GM12864 (cell line): ENCODE measurements at regions not wholly inside any gene's neighbourhood (a gene's known extent, or its start where the extent isn't known, plus 50 kb on each side); places are given as distances from the start of the nearest gene placed in this dataset.

Source experiments
- DNase-seq: peaks from one replicate; pipeline ENCODE4 v3.0.0-alpha.2; 2011; ENCODE audit warnings: low read depth
- H3K4me3 ChIP-seq: 2 replicates; pipeline ENCODE4 v1.5.1; 2011; ENCODE audit warnings: mild to moderate bottlenecking, low read depth, low read length, control low read depth
- TF ChIP-seq, protein P1 (sequence below): IDR thresholded peaks from 2 replicates; pipeline ENCODE4 v1.5.1; 2011; ENCODE audit warnings: low read depth, mild to moderate bottlenecking, moderate library complexity, low read length, control low read depth, inconsistent platforms; ENCODE audit errors: missing control alignments

DNA sequence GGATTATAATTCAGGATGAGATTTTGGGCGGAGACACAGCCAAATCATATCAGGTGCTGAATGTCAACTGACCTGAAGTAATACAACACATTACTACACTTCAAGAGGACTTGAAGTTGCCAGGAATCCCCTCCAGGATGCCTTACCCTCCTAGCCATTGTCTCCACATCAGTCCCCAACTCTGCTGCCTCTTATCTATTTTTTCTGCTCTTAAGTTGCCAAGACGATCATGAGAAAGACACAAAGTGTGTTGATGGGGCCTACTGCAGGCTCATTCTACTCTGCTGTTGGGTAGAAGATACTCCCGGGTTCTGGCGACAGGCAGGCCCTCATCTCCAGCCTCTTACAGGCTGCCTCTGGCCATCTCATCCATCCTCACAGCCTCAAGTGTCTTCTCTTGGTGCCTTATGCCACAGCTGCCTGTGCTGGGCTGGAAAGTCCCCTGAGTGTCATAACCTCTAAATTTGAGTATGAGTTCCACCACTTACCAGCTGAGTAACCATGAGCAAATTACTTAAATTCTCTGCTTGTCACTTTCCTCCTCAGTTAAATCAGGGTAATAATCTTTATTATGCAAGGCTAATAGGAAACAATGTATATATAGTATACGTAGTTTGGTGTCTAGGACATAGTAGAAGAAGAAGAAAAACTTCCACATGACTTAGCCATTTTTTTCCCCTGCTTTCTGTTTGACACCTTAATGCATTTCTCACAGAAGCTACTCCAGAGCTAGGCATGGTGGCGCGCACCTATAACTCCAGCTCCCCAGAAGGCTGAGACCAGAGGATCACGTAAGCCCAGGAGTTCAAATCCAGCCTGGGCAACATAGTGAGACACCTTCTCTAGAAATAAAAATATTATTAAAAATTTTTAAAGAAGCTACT, 73.0 kb upstream of the SNX2 start:
- no peak overlapping the region for H3K4me3 ChIP-seq
- peak; percentile 66 for DNase-seq
- TF ChIP-seq, protein P1, sequence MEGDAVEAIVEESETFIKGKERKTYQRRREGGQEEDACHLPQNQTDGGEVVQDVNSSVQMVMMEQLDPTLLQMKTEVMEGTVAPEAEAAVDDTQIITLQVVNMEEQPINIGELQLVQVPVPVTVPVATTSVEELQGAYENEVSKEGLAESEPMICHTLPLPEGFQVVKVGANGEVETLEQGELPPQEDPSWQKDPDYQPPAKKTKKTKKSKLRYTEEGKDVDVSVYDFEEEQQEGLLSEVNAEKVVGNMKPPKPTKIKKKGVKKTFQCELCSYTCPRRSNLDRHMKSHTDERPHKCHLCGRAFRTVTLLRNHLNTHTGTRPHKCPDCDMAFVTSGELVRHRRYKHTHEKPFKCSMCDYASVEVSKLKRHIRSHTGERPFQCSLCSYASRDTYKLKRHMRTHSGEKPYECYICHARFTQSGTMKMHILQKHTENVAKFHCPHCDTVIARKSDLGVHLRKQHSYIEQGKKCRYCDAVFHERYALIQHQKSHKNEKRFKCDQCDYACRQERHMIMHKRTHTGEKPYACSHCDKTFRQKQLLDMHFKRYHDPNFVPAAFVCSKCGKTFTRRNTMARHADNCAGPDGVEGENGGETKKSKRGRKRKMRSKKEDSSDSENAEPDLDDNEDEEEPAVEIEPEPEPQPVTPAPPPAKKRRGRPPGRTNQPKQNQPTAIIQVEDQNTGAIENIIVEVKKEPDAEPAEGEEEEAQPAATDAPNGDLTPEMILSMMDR, result no peak

DNA sequence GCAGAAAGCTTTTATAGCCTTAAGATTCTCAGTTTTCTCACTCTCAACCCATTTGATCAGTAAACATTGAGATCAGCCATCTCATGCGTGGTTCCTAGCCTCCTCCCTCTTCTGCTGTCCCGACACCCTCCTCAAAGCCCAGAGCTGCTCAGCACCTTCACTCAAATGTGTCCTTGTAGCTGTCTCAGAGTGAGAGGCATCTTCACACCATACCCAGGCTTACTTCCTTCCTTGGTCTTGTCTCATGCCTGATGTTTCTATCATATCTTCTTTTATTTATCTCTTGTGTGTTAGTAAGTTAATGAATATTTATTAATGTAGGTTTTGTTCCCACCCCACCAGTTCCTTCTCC, 72.4 kb upstream of the SNX2 start:
- no peak overlapping the region for H3K4me3 ChIP-seq
- no peak for DNase-seq
- TF ChIP-seq, protein P1, result no peak

DNA sequence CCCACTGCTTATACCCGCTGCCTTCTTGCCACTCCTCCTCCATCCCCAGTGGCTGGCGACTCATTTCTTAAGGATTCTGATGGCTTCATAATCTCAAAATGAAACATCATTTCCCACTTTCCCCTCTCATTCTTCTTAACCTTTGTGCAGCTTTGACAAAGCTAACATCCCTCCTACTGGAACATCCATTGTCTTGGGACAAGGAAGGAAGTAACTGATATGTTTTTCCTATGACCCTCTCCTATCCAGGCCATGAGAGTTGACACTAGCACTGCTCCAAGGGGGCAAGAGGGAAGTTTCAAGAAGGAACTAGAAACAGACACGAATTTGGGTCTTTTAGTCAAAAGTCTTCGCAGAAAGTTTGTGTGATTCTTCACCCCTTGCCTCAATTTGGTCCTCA, 71.7 kb upstream of the SNX2 start:
- no peak overlapping the region for H3K4me3 ChIP-seq
- TF ChIP-seq, protein P1, result no peak
- DNase-seq, result no peak

DNA sequence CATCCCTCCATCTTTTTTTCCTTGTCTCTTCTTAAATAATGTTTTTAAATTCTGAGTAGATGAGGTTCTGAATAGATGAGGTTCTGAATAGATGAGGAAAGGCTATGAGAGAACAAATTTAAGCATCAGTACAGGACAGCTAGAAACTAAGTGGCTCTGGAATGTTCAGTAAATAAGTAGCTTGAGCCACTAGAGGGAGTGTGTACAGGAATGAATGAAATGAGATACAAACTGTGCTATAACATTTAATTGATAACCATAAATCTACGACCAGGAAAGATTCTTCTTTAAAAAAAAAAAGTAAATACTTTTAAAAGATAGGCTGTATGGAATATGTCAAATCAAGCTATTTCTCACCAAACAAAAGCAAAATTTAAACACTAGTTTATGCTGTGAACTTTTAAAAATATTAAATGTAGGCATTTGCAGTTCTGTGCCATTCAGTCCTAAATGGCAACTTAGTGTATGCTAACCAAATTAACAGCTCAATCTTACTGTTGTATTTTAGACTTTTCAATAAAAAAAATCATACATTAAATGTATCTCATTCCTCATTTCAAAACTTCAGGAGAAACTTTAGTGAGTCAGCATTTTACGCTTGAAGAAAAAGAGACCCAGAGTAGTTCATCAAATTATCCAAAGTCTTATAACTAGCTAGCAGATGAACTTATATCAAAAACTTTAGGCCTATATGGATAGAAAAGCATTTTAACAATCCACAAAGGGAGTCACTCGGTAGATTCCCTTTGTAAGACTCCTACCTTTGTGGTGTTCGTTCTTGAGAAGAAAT, 70.4 kb upstream of the SNX2 start:
- TF ChIP-seq, protein P1, result peak; percentile 53
- no peak overlapping the region for H3K4me3 ChIP-seq
- no peak for DNase-seq

DNA sequence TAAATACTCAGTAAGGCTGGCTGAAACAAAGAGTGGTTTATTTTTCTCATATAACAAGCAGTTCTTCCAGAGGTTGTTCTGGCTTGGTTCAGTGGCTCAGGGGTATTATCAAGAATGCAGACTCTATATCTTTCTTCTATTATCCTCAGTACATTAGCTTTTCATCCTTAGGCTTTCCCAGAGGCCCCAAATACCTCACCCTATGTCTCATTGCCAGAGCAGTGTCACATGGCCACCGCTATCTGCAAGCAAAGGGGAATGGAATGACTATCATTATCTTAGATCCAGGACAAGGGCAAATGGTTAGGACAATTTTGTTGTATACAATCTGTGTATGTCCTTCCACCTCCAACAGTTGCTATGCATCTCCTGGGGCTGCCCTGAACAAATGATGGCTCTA, 69.0 kb upstream of the SNX2 start:
- DNase-seq, result no peak
- TF ChIP-seq, protein P1, result no peak
- H3K4me3 ChIP-seq, result no peak overlapping the region

DNA sequence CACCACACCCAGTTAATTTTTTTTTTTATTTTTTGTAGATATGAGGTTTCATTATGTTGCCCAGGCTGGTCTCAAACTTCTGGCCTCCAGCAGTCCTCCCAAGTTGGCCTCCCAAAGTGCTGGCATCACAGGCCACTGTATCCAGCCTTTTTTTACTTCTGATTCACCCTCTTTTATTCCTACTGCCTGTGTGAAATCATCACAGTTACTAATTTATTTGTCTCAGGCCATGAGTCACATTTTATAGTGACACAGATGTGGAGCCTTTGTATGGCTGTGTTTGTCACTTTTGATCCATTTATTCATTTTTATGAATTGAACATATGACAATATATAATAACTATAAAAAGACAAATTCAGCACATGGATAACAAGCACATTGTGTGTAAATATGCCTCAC, 67.1 kb upstream of the SNX2 start:
- no peak overlapping the region for H3K4me3 ChIP-seq
- TF ChIP-seq, protein P1, result no peak
- no peak for DNase-seq
